Ovary (tissue), 7 donors: ENCODE measurements at regions not wholly inside any gene's neighbourhood (a gene's known extent, or its start where the extent isn't known, plus 50 kb on each side); places are given as distances from the start of the nearest gene placed in this dataset.

ENCODE experiments used
- DNase-seq, 5 donors: peaks; one replicate each; pipeline ENCODE4 v3.0.0-alpha.2; 2019 to 2020
- H3K27ac ChIP-seq, 2 donors: fragments of 200-600 bp; one replicate each; pipeline versions ENCODE4 v1.5.1 to v1.8.0; 2019 to 2022
- H3K27me3 ChIP-seq: fragments of 200-600 bp; one replicate; pipeline ENCODE4 v1.8.0; 2022
- H3K36me3 ChIP-seq: fragments of 200-600 bp; sonication (generic); one replicate; pipeline ENCODE4 v1.5.1; 2019
- H3K4me1 ChIP-seq: one replicate; pipeline ENCODE4 v1.8.1; 2013; ENCODE audit warnings: mild to moderate bottlenecking, moderate library complexity; ENCODE audit not compliant: insufficient read depth
- H3K4me3 ChIP-seq: fragments of 200-600 bp; sonication (generic); one replicate; pipeline ENCODE4 v1.5.1; 2017
- H3K9me3 ChIP-seq, 2 donors: fragments of 200-600 bp in 1 of 2; sonication (generic) in 1 of 2; one replicate each; pipeline versions ENCODE4 v1.5.1 to v1.8.1; 2013 to 2019; ENCODE audit warnings: mild to moderate bottlenecking in 1 of 2, moderate library complexity in 1 of 2
- CTCF ChIP-seq, 3 donors: fragments of 450-650 bp in 2 of 3; fragments of 200-600 bp in 1 of 3; IDR thresholded peaks; one replicate each; pipeline versions ENCODE4 v1.5.1 to v1.8.0; 2016 to 2022; ENCODE audit warnings: antibody characterized with exemption in 3 of 3, mild to moderate bottlenecking in 1 of 3
- EP300 ChIP-seq: sonication (generic); formaldehyde crosslinking; IDR thresholded peaks from one replicate; pipeline ENCODE4 v1.6.1; 2017; ENCODE audit warnings: antibody characterized with exemption
- POLR2A ChIP-seq: fragments of 450-650 bp; IDR thresholded peaks from one replicate; pipeline ENCODE4 v1.6.1; 2017; ENCODE audit warnings: antibody characterized with exemption, mild to moderate bottlenecking, moderate library complexity
- WGBS, 3 donors: extraction: QIAGEN DNeasy Blood & Tissue Kit in 1 of 3; methylation state at CpG; one replicate each; pipeline versions ENCODE4 v1.1.5 to v1.1.7; 2013 to 2017; 5-methylcytosine and 5-hydroxymethylcytosine counted together
- intact Hi-C, 4 donors: fragments of 100-400 bp; cut with DNase I; formaldehyde crosslinking; loops; one replicate each; pipeline versions ENCODE4 v1.11.0 to v1.15.1; 2022 to 2023
- donor health status: DM: no; HTN: no; CAD: no; lungs with moderate emphysema.
- donor health status: DM: no; HTN: no; CAD: no.
- donor health status: Bipolar disorder and iron deficiency.
- donor health status: DM: no; HTN: no; CAD: no.
- donor health status: DM: yes; HTN: yes; CAD: no.

GRCh38 chr9:101915482-101915881 is 177.0 kb upstream of the GRIN3A start:
- H3K9me3 ChIP-seq: no peaks in the 10 kb centered on the region
- WGBS, 3 donors: 32 to 49% (median 39%) methylated on average over 1 of the region's 1 CpG
- no peaks in the 10 kb centered on the region for H3K4me1 ChIP-seq
- intact Hi-C loops: no loop called here
- no peak for DNase-seq
- H3K4me3 ChIP-seq: no peak overlapping the region
- no peak overlapping the region for H3K27ac ChIP-seq
- no peak for TF ChIP-seq EP300
- no peak for TF ChIP-seq POLR2A
- TF ChIP-seq CTCF (IDR thresholded peaks at IDR 0.05): no peak
- H3K27me3 ChIP-seq: no peaks in the 10 kb centered on the region
- H3K36me3 ChIP-seq: no peaks in the 10 kb centered on the region

GRCh38 chr9:101912698-101913097 is 174.3 kb upstream of the GRIN3A start:
- no peak for DNase-seq
- no peak for TF ChIP-seq EP300
- TF ChIP-seq POLR2A: no peak
- no peak for TF ChIP-seq CTCF (IDR thresholded peaks at IDR 0.05)
- no peaks in the 10 kb centered on the region for H3K4me1 ChIP-seq
- no peaks in the 10 kb centered on the region for H3K27me3 ChIP-seq
- H3K4me3 ChIP-seq: no peak overlapping the region
- WGBS, 3 donors: 3 to 4% (median 3%) methylated on average over 1 of the region's 1 CpG
- H3K36me3 ChIP-seq: no peaks in the 10 kb centered on the region
- intact Hi-C loops: no loop called here
- no peak overlapping the region for H3K27ac ChIP-seq
- no peaks in the 10 kb centered on the region for H3K9me3 ChIP-seq

GRCh38 chr9:101907466-101907865 is 169.0 kb upstream of the GRIN3A start:
- TF ChIP-seq POLR2A (no peak), EP300 (no peak), CTCF (IDR thresholded peaks at IDR 0.05) (no peak)
- 72 to 80% (median 76%) methylated on average over 2 of the region's 2 CpGs for WGBS, 3 donors
- no peaks in the 10 kb centered on the region for H3K27me3 ChIP-seq
- DNase-seq: no peak
- no peaks in the 10 kb centered on the region for H3K36me3 ChIP-seq
- H3K4me1 ChIP-seq: no peaks in the 10 kb centered on the region
- H3K4me3 ChIP-seq: no peak overlapping the region
- no peak overlapping the region for H3K27ac ChIP-seq
- intact Hi-C loops: no loop called here
- no peaks in the 10 kb centered on the region for H3K9me3 ChIP-seq

GRCh38 chr9:101904845-101905244 is 166.4 kb upstream of the GRIN3A start:
- Histone ChIP-seq H3K4me1 (no peaks in the 10 kb centered on the region), H3K9me3 (no peaks in the 10 kb centered on the region), H3K27me3 (no peaks in the 10 kb centered on the region), H3K36me3 (no peaks in the 10 kb centered on the region), H3K27ac (no peak overlapping the region), H3K4me3 (no peak overlapping the region)
- intact Hi-C loops: no loop called here
- 89 to 97% (median 92%) methylated on average over 1 of the region's 1 CpG for WGBS, 3 donors
- DNase-seq: no peak
- TF ChIP-seq POLR2A (no peak), EP300 (no peak), CTCF (IDR thresholded peaks at IDR 0.05) (no peak)

GRCh38 chr9:101902051-101902450 is 163.6 kb upstream of the GRIN3A start:
- DNase-seq: no peak
- no peak overlapping the region for H3K27ac ChIP-seq
- no peaks in the 10 kb centered on the region for H3K4me1 ChIP-seq
- H3K27me3 ChIP-seq: no peaks in the 10 kb centered on the region
- TF ChIP-seq POLR2A (no peak), CTCF (IDR thresholded peaks at IDR 0.05) (no peak), EP300 (no peak)
- no peak overlapping the region for H3K4me3 ChIP-seq
- H3K9me3 ChIP-seq: no peaks in the 10 kb centered on the region
- intact Hi-C loops: no loop called here
- 43 to 56% (median 54%) methylated on average over 2 of the region's 2 CpGs for WGBS, 3 donors
- H3K36me3 ChIP-seq: no peaks in the 10 kb centered on the region
